H1 (cell line): ENCODE measurements at regions not wholly inside any gene's neighbourhood (a gene's known extent, or its start where the extent isn't known, plus 50 kb on each side); places are given as distances from the start of the nearest gene placed in this dataset.

Source experiments
- TF ChIP-seq, protein P1 (sequence below): fragments of 300-600 bp; sonication (generic); IDR thresholded peaks from 2 replicates; pipeline ENCODE4 v1.7.1; 2012; ENCODE audit warnings: low read length, moderate library complexity, mild to moderate bottlenecking, inconsistent platforms; ENCODE audit not compliant: insufficient replicate concordance

DNA sequence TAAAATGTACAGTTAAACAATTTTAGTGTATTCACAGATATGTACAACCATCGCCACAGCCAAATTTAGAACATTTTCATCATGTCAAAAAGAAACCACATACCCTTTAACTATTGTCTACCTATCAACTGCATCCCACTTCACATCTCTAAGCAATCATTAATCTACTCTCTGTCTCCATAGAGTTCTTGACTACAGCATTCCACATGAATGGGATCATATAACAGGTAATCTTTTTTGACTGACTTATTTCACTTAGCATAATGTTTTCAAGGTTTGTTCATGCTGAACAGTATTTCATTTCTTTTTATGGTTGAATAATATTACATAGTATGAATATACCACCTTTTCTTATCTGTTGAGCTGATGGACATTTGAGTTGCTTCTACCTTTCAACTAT, 281.4 kb upstream of the EDA2R start (continued):
- TF ChIP-seq, protein P1, sequence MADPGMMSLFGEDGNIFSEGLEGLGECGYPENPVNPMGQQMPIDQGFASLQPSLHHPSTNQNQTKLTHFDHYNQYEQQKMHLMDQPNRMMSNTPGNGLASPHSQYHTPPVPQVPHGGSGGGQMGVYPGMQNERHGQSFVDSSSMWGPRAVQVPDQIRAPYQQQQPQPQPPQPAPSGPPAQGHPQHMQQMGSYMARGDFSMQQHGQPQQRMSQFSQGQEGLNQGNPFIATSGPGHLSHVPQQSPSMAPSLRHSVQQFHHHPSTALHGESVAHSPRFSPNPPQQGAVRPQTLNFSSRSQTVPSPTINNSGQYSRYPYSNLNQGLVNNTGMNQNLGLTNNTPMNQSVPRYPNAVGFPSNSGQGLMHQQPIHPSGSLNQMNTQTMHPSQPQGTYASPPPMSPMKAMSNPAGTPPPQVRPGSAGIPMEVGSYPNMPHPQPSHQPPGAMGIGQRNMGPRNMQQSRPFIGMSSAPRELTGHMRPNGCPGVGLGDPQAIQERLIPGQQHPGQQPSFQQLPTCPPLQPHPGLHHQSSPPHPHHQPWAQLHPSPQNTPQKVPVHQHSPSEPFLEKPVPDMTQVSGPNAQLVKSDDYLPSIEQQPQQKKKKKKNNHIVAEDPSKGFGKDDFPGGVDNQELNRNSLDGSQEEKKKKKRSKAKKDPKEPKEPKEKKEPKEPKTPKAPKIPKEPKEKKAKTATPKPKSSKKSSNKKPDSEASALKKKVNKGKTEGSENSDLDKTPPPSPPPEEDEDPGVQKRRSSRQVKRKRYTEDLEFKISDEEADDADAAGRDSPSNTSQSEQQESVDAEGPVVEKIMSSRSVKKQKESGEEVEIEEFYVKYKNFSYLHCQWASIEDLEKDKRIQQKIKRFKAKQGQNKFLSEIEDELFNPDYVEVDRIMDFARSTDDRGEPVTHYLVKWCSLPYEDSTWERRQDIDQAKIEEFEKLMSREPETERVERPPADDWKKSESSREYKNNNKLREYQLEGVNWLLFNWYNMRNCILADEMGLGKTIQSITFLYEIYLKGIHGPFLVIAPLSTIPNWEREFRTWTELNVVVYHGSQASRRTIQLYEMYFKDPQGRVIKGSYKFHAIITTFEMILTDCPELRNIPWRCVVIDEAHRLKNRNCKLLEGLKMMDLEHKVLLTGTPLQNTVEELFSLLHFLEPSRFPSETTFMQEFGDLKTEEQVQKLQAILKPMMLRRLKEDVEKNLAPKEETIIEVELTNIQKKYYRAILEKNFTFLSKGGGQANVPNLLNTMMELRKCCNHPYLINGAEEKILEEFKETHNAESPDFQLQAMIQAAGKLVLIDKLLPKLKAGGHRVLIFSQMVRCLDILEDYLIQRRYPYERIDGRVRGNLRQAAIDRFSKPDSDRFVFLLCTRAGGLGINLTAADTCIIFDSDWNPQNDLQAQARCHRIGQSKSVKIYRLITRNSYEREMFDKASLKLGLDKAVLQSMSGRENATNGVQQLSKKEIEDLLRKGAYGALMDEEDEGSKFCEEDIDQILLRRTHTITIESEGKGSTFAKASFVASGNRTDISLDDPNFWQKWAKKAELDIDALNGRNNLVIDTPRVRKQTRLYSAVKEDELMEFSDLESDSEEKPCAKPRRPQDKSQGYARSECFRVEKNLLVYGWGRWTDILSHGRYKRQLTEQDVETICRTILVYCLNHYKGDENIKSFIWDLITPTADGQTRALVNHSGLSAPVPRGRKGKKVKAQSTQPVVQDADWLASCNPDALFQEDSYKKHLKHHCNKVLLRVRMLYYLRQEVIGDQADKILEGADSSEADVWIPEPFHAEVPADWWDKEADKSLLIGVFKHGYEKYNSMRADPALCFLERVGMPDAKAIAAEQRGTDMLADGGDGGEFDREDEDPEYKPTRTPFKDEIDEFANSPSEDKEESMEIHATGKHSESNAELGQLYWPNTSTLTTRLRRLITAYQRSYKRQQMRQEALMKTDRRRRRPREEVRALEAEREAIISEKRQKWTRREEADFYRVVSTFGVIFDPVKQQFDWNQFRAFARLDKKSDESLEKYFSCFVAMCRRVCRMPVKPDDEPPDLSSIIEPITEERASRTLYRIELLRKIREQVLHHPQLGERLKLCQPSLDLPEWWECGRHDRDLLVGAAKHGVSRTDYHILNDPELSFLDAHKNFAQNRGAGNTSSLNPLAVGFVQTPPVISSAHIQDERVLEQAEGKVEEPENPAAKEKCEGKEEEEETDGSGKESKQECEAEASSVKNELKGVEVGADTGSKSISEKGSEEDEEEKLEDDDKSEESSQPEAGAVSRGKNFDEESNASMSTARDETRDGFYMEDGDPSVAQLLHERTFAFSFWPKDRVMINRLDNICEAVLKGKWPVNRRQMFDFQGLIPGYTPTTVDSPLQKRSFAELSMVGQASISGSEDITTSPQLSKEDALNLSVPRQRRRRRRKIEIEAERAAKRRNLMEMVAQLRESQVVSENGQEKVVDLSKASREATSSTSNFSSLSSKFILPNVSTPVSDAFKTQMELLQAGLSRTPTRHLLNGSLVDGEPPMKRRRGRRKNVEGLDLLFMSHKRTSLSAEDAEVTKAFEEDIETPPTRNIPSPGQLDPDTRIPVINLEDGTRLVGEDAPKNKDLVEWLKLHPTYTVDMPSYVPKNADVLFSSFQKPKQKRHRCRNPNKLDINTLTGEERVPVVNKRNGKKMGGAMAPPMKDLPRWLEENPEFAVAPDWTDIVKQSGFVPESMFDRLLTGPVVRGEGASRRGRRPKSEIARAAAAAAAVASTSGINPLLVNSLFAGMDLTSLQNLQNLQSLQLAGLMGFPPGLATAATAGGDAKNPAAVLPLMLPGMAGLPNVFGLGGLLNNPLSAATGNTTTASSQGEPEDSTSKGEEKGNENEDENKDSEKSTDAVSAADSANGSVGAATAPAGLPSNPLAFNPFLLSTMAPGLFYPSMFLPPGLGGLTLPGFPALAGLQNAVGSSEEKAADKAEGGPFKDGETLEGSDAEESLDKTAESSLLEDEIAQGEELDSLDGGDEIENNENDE: no peak
- TF ChIP-seq, all 59 proteins: peak for 0
